ENCODE measurements at regions not wholly inside any gene's neighbourhood (a gene's known extent, or its start where the extent isn't known, plus 50 kb on each side); places are given as distances from the start of the nearest gene placed in this dataset.

DNA sequence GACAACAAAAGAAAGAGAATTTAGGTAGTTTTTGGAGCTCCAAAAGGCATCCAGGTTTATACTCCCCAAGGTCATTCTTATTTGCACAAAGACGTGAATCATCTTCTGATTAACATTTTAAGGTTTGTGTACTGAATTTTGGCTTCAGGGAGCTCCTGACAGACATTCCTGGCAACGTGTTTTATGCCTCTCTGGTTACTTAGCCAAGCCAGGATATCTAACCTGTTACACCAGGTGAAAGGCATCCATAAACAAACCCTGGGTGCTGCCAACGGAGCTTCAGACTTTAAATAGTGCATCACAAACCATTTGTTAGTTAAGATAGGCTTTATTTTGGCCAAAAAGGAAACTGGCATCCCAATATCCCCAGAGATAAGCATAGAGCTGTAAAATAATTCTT, 997.3 kb downstream of the ARAP2 start:
- DNase-seq = no peak
- H3K4me3 Mint-ChIP-seq = no peak overlapping the region
- peaks cover 0 to 9% (median 1%) of the 10 kb centered on the region in 8 donors for H3K9me3 Mint-ChIP-seq
- Histone ChIP-seq H3K27ac (ENCODE audit: low read depth, low read length) (no peak overlapping the region), H3K27me3 (ENCODE audit: insufficient read depth, low read length) (no peaks in the 10 kb centered on the region), H3K9me3 (ENCODE audit: control insufficient read depth in 1 of 2, low read length in 2 of 2) (no peaks in the 10 kb centered on the region), H3K36me3 (ENCODE audit: insufficient read depth, low read length) (no peaks in the 10 kb centered on the region), H3K4me1 (ENCODE audit: insufficient read depth, low read length) (no peaks in the 10 kb centered on the region), H3K4me3 (ENCODE audit: low read length in 2 of 2) (no peak overlapping the region)
- no peaks in the 10 kb centered on the region for H3K4me1 Mint-ChIP-seq
- CTCF ChIA-PET (ENCODE audit: partially characterized antibody) = no interaction called here
- H3K36me3 Mint-ChIP-seq = no peaks in the 10 kb centered on the region
- intact Hi-C loops (cut with micrococcal nuclease) = no loop called here
- H3K27ac Mint-ChIP-seq = no peak overlapping the region
- no peaks in the 10 kb centered on the region for H3K27me3 Mint-ChIP-seq
- POLR2A ChIA-PET (ENCODE audit: partially characterized antibody) = no interaction called here

DNA sequence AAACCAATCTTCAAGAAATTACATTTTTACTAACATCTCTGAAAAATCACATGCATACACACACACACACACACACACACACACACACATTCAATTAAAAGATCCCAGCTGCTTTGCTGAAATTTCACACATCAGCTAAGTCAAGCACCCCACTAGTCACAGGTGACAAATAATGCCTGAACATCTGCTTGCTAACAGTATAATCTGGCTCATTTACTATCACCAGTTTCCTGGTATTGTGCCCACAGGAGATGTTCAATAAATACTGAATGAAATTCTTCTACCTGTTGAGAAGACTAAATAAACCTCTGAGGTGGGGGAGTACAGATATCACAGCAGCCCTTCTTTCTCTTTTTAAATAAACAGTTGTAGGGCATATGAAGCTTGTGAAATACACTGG, 994.0 kb downstream of the ARAP2 start:
- Mint-ChIP-seq H3K4me3 (no peak overlapping the region), H3K27me3 (no peaks in the 10 kb centered on the region), H3K4me1 (no peaks in the 10 kb centered on the region), H3K9me3 (peaks cover 0 to 7% (median 0%) of the 10 kb centered on the region in 8 donors), H3K36me3 (no peaks in the 10 kb centered on the region), H3K27ac (peak overlapping the region in 1 of 7 donors; percentile 51)
- H3K36me3 ChIP-seq (ENCODE audit: insufficient read depth, low read length) = no peaks in the 10 kb centered on the region
- H3K4me1 ChIP-seq (ENCODE audit: insufficient read depth, low read length) = no peaks in the 10 kb centered on the region
- no peaks in the 10 kb centered on the region for H3K9me3 ChIP-seq (ENCODE audit: control insufficient read depth in 1 of 2, low read length in 2 of 2)
- ChIA-PET POLR2A (ENCODE audit: partially characterized antibody) (no interaction called here), CTCF (ENCODE audit: partially characterized antibody) (no interaction called here)
- DNase-seq = no peak
- no peak overlapping the region for H3K4me3 ChIP-seq (ENCODE audit: low read length in 2 of 2)
- no peak overlapping the region for H3K27ac ChIP-seq (ENCODE audit: low read depth, low read length)
- intact Hi-C loops (cut with micrococcal nuclease) = no loop called here
- H3K27me3 ChIP-seq (ENCODE audit: insufficient read depth, low read length) = no peaks in the 10 kb centered on the region

DNA sequence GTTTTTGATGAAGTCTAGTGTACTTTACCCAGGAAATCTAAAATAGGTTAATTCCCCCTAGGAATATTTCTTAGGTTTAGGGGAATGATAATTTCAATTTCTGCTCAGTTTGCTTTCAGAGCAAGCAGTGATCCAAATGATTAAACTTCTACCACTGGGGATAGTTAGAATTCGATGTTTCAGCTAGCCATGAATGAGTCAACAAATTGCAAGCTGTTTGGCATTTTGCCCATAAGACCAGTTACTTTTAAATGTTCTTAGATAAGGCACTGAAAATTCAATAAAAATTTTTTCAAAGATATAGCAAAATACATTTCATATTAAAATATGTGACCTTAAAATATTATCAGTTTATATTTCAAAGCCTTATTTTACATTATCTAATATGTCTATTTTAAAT, 993.6 kb downstream of the ARAP2 start:
- Histone ChIP-seq H3K27ac (ENCODE audit: low read depth, low read length) (no peak overlapping the region), H3K4me3 (ENCODE audit: low read length in 2 of 2) (no peak overlapping the region), H3K4me1 (ENCODE audit: insufficient read depth, low read length) (no peaks in the 10 kb centered on the region), H3K36me3 (ENCODE audit: insufficient read depth, low read length) (no peaks in the 10 kb centered on the region), H3K27me3 (ENCODE audit: insufficient read depth, low read length) (no peaks in the 10 kb centered on the region), H3K9me3 (ENCODE audit: control insufficient read depth in 1 of 2, low read length in 2 of 2) (no peaks in the 10 kb centered on the region)
- intact Hi-C loops (cut with micrococcal nuclease) = no loop called here
- DNase-seq = no peak
- H3K27ac Mint-ChIP-seq = no peak overlapping the region
- CTCF ChIA-PET (ENCODE audit: partially characterized antibody) = no interaction called here
- no peaks in the 10 kb centered on the region for H3K27me3 Mint-ChIP-seq
- H3K4me3 Mint-ChIP-seq = no peak overlapping the region
- no peaks in the 10 kb centered on the region for H3K4me1 Mint-ChIP-seq
- peaks cover 0 to 7% (median 0%) of the 10 kb centered on the region in 8 donors for H3K9me3 Mint-ChIP-seq
- H3K36me3 Mint-ChIP-seq = no peaks in the 10 kb centered on the region
- POLR2A ChIA-PET (ENCODE audit: partially characterized antibody) = no interaction called here

DNA sequence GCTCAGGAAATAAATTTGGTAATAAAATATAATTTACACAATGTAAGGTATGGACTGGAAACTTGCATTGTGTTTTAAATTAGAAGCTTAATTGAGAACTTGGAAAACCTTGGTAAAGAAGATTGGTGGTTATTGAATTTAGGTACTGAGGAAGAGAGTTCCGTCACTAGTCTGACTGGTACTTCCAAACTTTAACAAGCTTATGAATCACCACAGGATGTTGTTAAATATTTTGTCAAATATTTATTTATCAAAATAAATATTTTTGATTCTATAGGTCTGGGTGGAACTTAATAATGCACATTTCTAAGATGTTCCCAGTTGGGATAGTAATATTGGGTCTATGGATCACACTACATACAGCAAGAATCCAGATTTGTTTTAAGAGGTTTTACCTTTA, 992.2 kb downstream of the ARAP2 start:
- intact Hi-C loops (cut with micrococcal nuclease) = no loop called here
- CTCF ChIA-PET (ENCODE audit: partially characterized antibody) = no interaction called here
- H3K9me3 ChIP-seq (ENCODE audit: control insufficient read depth in 1 of 2, low read length in 2 of 2) = no peaks in the 10 kb centered on the region

DNA sequence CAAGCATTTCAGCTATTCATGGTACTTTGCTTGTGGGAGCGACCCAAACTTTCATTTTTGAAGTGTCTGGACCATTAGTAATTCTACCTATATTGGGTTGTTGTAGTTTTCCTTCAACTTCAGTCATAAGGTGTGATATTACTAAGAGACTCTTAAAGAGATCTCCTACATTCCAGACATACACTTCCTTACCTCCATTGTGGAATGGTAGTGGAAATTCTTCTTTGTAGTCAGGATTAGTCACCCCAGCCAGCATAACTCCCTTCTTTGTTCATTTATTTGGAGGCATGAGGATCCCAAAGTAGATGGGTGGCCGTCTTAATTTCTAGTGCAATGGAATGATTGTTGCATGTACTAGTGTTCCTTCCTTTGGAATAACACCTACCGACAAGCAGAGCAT, 991.4 kb downstream of the ARAP2 start:
- H3K27me3 Mint-ChIP-seq = no peaks in the 10 kb centered on the region
- no peak overlapping the region for H3K27ac ChIP-seq (ENCODE audit: low read depth, low read length)
- ChIA-PET CTCF (ENCODE audit: partially characterized antibody) (no interaction called here), POLR2A (ENCODE audit: partially characterized antibody) (no interaction called here)
- no peak overlapping the region for H3K4me3 ChIP-seq (ENCODE audit: low read length in 2 of 2)
- no peaks in the 10 kb centered on the region for H3K36me3 ChIP-seq (ENCODE audit: insufficient read depth, low read length)
- intact Hi-C loops (cut with micrococcal nuclease) = no loop called here
- H3K9me3 Mint-ChIP-seq = peaks cover 0 to 7% (median 0%) of the 10 kb centered on the region in 8 donors
- no peaks in the 10 kb centered on the region for H3K4me1 ChIP-seq (ENCODE audit: insufficient read depth, low read length)
- H3K9me3 ChIP-seq (ENCODE audit: control insufficient read depth in 1 of 2, low read length in 2 of 2) = no peaks in the 10 kb centered on the region
- no peaks in the 10 kb centered on the region for H3K36me3 Mint-ChIP-seq
- no peaks in the 10 kb centered on the region for H3K27me3 ChIP-seq (ENCODE audit: insufficient read depth, low read length)
- DNase-seq = no peak
- no peak overlapping the region for H3K27ac Mint-ChIP-seq
- no peaks in the 10 kb centered on the region for H3K4me1 Mint-ChIP-seq
- H3K4me3 Mint-ChIP-seq = no peak overlapping the region

More for the DNA sequence above, 992.2 kb downstream of the ARAP2 start:
- Mint-ChIP-seq H3K9me3 (peaks cover 0 to 6% (median 0%) of the 10 kb centered on the region in 8 donors), H3K27ac (no peak overlapping the region), H3K4me3 (no peak overlapping the region), H3K36me3 (no peaks in the 10 kb centered on the region), H3K27me3 (no peaks in the 10 kb centered on the region), H3K4me1 (no peaks in the 10 kb centered on the region)
- no peak overlapping the region for H3K4me3 ChIP-seq (ENCODE audit: low read length in 2 of 2)
- POLR2A ChIA-PET (ENCODE audit: partially characterized antibody) = no interaction called here
- H3K27me3 ChIP-seq (ENCODE audit: insufficient read depth, low read length) = no peaks in the 10 kb centered on the region
- DNase-seq = no peak
- no peak overlapping the region for H3K27ac ChIP-seq (ENCODE audit: low read depth, low read length)
- H3K4me1 ChIP-seq (ENCODE audit: insufficient read depth, low read length) = no peaks in the 10 kb centered on the region
- H3K36me3 ChIP-seq (ENCODE audit: insufficient read depth, low read length) = no peaks in the 10 kb centered on the region

DNA sequence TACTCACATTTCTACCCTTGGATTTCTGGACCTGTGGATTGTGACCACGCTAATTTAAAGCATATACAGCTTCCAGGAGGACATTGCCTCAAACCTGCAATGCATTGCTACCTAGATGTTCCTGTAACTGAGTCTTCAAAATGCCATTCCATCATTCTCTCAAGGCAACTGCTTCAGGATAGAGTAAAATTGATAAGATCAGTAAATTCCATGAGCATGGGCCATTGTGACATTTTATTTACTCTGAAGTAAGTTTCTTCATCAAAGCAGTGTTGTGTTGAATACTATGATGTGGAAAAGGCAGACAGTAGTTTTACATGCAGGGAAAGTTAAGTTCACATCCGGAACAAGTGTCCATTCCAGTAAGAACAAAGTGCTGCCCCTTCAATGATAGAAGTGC, 991.0 kb downstream of the ARAP2 start:
- no peaks in the 10 kb centered on the region for H3K36me3 Mint-ChIP-seq
- no peaks in the 10 kb centered on the region for H3K36me3 ChIP-seq (ENCODE audit: insufficient read depth, low read length)
- no peak overlapping the region for H3K27ac Mint-ChIP-seq
- DNase-seq = no peak
- no peak overlapping the region for H3K4me3 Mint-ChIP-seq
- H3K27me3 Mint-ChIP-seq = no peaks in the 10 kb centered on the region
- ChIA-PET POLR2A (ENCODE audit: partially characterized antibody) (no interaction called here), CTCF (ENCODE audit: partially characterized antibody) (no interaction called here)
- H3K27me3 ChIP-seq (ENCODE audit: insufficient read depth, low read length) = no peaks in the 10 kb centered on the region
- no peaks in the 10 kb centered on the region for H3K9me3 ChIP-seq (ENCODE audit: control insufficient read depth in 1 of 2, low read length in 2 of 2)
- no peaks in the 10 kb centered on the region for H3K4me1 Mint-ChIP-seq
- peaks cover 0 to 7% (median 0%) of the 10 kb centered on the region in 8 donors for H3K9me3 Mint-ChIP-seq
- H3K27ac ChIP-seq (ENCODE audit: low read depth, low read length) = no peak overlapping the region
- no peak overlapping the region for H3K4me3 ChIP-seq (ENCODE audit: low read length in 2 of 2)
- no peaks in the 10 kb centered on the region for H3K4me1 ChIP-seq (ENCODE audit: insufficient read depth, low read length)
- intact Hi-C loops (cut with micrococcal nuclease) = no loop called here

DNA sequence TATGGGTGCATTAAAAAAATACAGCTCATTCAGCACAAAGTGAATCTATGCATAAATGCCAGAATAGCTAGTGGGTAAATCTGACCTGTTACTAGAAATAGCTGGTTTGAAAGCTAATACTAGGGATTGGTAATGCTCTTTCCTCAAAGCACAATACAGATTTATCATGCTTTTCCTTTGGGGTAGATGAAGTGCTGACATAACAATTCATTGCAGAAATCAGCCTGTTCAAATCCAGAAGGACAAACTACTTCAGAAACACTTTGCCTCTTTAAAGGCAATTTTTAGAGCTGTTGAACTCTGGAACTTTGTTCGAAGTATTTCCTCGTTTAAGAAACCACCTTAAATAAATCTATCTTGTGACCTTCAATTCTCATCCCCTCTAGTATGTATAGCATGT, 957.9 kb downstream of the ARAP2 start:
- Mint-ChIP-seq H3K27me3 (no peaks in the 10 kb centered on the region), H3K4me3 (no peak overlapping the region), H3K36me3 (no peaks in the 10 kb centered on the region), H3K4me1 (no peaks in the 10 kb centered on the region), H3K27ac (no peak overlapping the region), H3K9me3 (peaks cover 0 to 4% (median 2%) of the 10 kb centered on the region in 8 donors)
- Histone ChIP-seq H3K9me3 (ENCODE audit: control insufficient read depth in 1 of 2, low read length in 2 of 2) (no peaks in the 10 kb centered on the region), H3K27ac (ENCODE audit: low read depth, low read length) (no peak overlapping the region), H3K36me3 (ENCODE audit: insufficient read depth, low read length) (no peaks in the 10 kb centered on the region), H3K4me1 (ENCODE audit: insufficient read depth, low read length) (no peaks in the 10 kb centered on the region), H3K4me3 (ENCODE audit: low read length in 2 of 2) (no peak overlapping the region), H3K27me3 (ENCODE audit: insufficient read depth, low read length) (no peaks in the 10 kb centered on the region)
- ChIA-PET POLR2A (ENCODE audit: partially characterized antibody) (no interaction called here), CTCF (ENCODE audit: partially characterized antibody) (no interaction called here)
- DNase-seq = no peak
- intact Hi-C loops (cut with micrococcal nuclease) = no loop called here

DNA sequence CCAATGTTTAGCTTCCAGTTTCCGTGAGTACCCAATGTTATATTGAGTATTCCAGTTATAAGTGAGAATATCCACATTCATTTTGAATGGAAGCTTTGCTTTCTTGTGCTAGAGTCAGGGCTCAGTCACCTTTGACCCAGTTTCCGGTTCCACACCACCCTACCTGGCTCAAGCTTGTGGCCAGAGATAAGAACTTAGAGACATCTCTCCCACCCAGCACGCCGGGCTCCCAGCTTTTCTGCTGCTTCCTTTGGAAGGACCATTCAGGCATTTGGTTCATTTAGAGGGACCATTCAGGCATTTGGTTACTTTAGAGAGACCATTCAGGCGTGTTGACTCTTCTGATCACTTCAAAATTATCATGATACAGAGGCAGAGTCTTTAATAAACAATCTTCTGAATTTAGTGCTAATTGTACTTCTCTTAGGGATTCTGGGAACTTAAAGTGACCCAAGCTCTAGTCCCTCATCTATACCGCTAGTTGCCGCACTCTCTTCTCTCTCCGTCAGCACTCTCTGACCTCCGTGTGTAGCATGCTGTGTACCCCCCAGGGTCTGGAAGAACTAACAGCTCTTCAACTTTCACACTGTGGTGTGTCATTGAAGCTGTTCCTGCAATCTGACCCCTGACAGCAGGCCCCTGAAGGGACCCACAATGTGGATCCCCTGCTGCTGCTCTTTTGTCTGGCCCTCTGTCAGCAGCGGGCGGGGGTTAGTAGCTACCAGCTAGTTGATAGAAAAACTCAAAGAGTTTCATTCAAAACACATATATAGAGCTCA, 943.1 kb downstream of the ARAP2 start:
- Mint-ChIP-seq H3K9me3 (peaks cover 0 to 2% (median 0%) of the 10 kb centered on the region in 8 donors), H3K27ac (no peak overlapping the region), H3K4me3 (no peak overlapping the region), H3K36me3 (no peaks in the 10 kb centered on the region), H3K27me3 (no peaks in the 10 kb centered on the region), H3K4me1 (no peaks in the 10 kb centered on the region)
- Histone ChIP-seq H3K4me1 (ENCODE audit: insufficient read depth, low read length) (no peaks in the 10 kb centered on the region), H3K27me3 (ENCODE audit: insufficient read depth, low read length) (no peaks in the 10 kb centered on the region), H3K4me3 (ENCODE audit: low read length in 2 of 2) (no peak overlapping the region), H3K9me3 (ENCODE audit: control insufficient read depth in 1 of 2, low read length in 2 of 2) (no peaks in the 10 kb centered on the region), H3K27ac (ENCODE audit: low read depth, low read length) (no peak overlapping the region), H3K36me3 (ENCODE audit: insufficient read depth, low read length) (no peaks in the 10 kb centered on the region)
- DNase-seq = no peak
- ChIA-PET POLR2A (ENCODE audit: partially characterized antibody) (no interaction called here), CTCF (ENCODE audit: partially characterized antibody) (no interaction called here)
- intact Hi-C loops (cut with micrococcal nuclease) = no loop called here
